ENCODE measurements at regions not wholly inside any gene's neighbourhood (a gene's known extent, or its start where the extent isn't known, plus 50 kb on each side); places are given as distances from the start of the nearest gene placed in this dataset.

DNA sequence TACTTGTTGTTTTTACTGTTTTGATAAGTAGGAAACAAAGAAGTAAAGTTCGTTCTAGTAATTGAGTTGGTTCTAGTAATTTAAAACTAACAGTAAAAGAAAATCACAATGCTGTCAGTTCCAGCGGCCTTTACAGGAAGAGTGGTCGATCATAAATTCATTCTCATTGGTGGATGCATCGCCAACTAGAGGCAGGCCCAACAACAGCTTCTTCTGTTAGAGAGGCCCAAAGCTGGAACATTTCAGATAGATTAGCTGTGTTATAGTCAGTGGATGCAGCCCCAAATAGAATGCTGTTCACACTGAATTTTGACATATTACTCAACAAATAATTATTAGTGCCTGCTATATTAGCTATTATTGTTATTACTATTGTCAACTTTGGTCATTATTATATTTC, 80.8 kb downstream of the ARRDC3 start:
- TF ChIP-seq, protein P1, sequence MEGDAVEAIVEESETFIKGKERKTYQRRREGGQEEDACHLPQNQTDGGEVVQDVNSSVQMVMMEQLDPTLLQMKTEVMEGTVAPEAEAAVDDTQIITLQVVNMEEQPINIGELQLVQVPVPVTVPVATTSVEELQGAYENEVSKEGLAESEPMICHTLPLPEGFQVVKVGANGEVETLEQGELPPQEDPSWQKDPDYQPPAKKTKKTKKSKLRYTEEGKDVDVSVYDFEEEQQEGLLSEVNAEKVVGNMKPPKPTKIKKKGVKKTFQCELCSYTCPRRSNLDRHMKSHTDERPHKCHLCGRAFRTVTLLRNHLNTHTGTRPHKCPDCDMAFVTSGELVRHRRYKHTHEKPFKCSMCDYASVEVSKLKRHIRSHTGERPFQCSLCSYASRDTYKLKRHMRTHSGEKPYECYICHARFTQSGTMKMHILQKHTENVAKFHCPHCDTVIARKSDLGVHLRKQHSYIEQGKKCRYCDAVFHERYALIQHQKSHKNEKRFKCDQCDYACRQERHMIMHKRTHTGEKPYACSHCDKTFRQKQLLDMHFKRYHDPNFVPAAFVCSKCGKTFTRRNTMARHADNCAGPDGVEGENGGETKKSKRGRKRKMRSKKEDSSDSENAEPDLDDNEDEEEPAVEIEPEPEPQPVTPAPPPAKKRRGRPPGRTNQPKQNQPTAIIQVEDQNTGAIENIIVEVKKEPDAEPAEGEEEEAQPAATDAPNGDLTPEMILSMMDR (IDR thresholded peaks at IDR 0.05), result no peak
- no peak for TF ChIP-seq POLR2A (IDR thresholded peaks at IDR 0.05)
